IMR-90 (cell line): ENCODE measurements at regions not wholly inside any gene's neighbourhood (a gene's known extent, or its start where the extent isn't known, plus 50 kb on each side); places are given as distances from the start of the nearest gene placed in this dataset.
A peak's percentile ranks its signal among the peaks of the same experiment; 100 is the strongest.

Experiments used
- ATAC-seq: fragments of 200-7000 bp; cut with Tn5 transposase; 2 replicates; pipeline ENCODE4 v1.9.1; 2020; ENCODE audit warnings: low read depth, mild to moderate bottlenecking, moderate library complexity
- BruUV-seq: library from RNA; stranded (reverse); fragments of 400-500 nt; replicated peaks from 2 replicates; lab custom pipeline; 2021; lab: Mats Ljungman, UMichigan
- CTCF ChIA-PET: fragments of 300-600 bp; formaldehyde crosslinking; extraction: SDS; loops from one replicate; lab custom pipeline; 2021; ENCODE audit warnings: antibody characterized with exemption; lab: Yijun Ruan, JAX
- POLR2A ChIA-PET: fragments of 300-600 bp; sonication (Branson Sonifier 250); formaldehyde crosslinking; loops from one replicate; lab custom pipeline; 2022; ENCODE audit warnings: antibody characterized with exemption; ENCODE audit not compliant: unreplicated experiment; lab: Charles Lee
- DNase-seq: peaks from one replicate; pipeline ENCODE4 v3.0.0; 2013
- H2AFZ ChIP-seq: replicated peaks from 2 replicates; pipeline ENCODE3; 2013; ENCODE audit warnings: low read length, mild to moderate bottlenecking; ENCODE audit not compliant: poor library complexity
- H2AK5ac ChIP-seq: 2 replicates; pipeline ENCODE4 v1.6.1; 2013; ENCODE audit warnings: low read depth, low read length, inconsistent platforms
- H2AK9ac ChIP-seq: replicated peaks from 2 replicates; pipeline ENCODE3; 2013; ENCODE audit warnings: mild to moderate bottlenecking, low read depth, low read length, moderate library complexity; ENCODE audit not compliant: poor library complexity
- H2BK120ac ChIP-seq: 2 replicates; pipeline ENCODE4 v1.6.1; 2013; ENCODE audit warnings: low read depth, low read length, inconsistent platforms
- H2BK15ac ChIP-seq: 3 replicates; pipeline ENCODE4 v1.6.1; 2013; ENCODE audit warnings: low read depth, low read length, inconsistent platforms
- H2BK20ac ChIP-seq: 2 replicates; pipeline ENCODE4 v1.6.1; 2013; ENCODE audit warnings: low read depth, mild to moderate bottlenecking, inconsistent platforms, low read length, moderate library complexity
- H2BK5ac ChIP-seq: 2 replicates; pipeline ENCODE4 v1.6.1; 2013; ENCODE audit warnings: mild to moderate bottlenecking, low read depth, low read length, inconsistent platforms; ENCODE audit not compliant: poor library complexity, severe bottlenecking
- H3K14ac ChIP-seq: replicated peaks from 2 replicates; pipeline ENCODE4 v1.6.1; 2013; ENCODE audit warnings: low read depth, low read length, inconsistent platforms
- H3K18ac ChIP-seq: 2 replicates; pipeline ENCODE4 v1.6.1; 2013; ENCODE audit warnings: low read depth, low read length, control low read depth
- H3K23ac ChIP-seq: 2 replicates; pipeline ENCODE4 v1.6.1; 2013; ENCODE audit warnings: low read depth, low read length, inconsistent platforms
- H3K27ac ChIP-seq: 2 replicates; pipeline ENCODE4 v1.5.1; 2013; ENCODE audit warnings: mild to moderate bottlenecking, control low read depth, low read length; ENCODE audit not compliant: insufficient read depth
- H3K27me3 ChIP-seq: 2 replicates; pipeline ENCODE4 v1.6.1; 2013; ENCODE audit warnings: low read length; ENCODE audit not compliant: control insufficient read depth, insufficient read depth
- H3K36me3 ChIP-seq: 2 replicates; pipeline ENCODE4 v1.6.1; 2013; ENCODE audit warnings: low read length, mixed read lengths; ENCODE audit not compliant: control insufficient read depth, insufficient read depth
- H3K4ac ChIP-seq: 2 replicates; pipeline ENCODE4 v1.6.1; 2013; ENCODE audit warnings: low read depth, low read length, inconsistent platforms
- H3K4me1 ChIP-seq: 2 replicates; pipeline ENCODE4 v1.6.1; 2013; ENCODE audit warnings: low read length, mixed read lengths; ENCODE audit not compliant: control insufficient read depth, insufficient read depth
- H3K4me2 ChIP-seq: 2 replicates; pipeline ENCODE4 v1.6.1; 2013; ENCODE audit warnings: low read depth, mild to moderate bottlenecking, control low read depth, low read length, moderate library complexity
- H3K4me3 ChIP-seq: 2 replicates; pipeline ENCODE4 v1.5.1; 2013; ENCODE audit warnings: low read depth, mild to moderate bottlenecking, control low read depth, low read length, moderate library complexity; ENCODE audit not compliant: insufficient read depth
- H3K56ac ChIP-seq: 2 replicates; pipeline ENCODE4 v1.6.1; 2013; ENCODE audit warnings: low read length, inconsistent platforms; ENCODE audit not compliant: insufficient read depth; ENCODE audit errors: extremely low read depth
- H3K79me1 ChIP-seq, 2 experiments: 2 replicates each; pipeline ENCODE4 v1.6.1; 2013; ENCODE audit warnings: low read length in 2 of 2, inconsistent platforms in 1 of 2, low read depth in 1 of 2
- H3K9ac ChIP-seq: 2 replicates; pipeline ENCODE4 v1.6.1; 2013; ENCODE audit warnings: low read depth, low read length, control low read depth
- H3K9me1 ChIP-seq: 2 replicates; pipeline ENCODE4 v1.6.1; 2013; ENCODE audit warnings: low read length, inconsistent platforms; ENCODE audit not compliant: insufficient read depth
- H3K9me3 ChIP-seq: 2 replicates; pipeline ENCODE4 v1.6.1; 2013; ENCODE audit warnings: low read length; ENCODE audit not compliant: control insufficient read depth, insufficient read depth
- H4K20me1 ChIP-seq: 2 replicates; pipeline ENCODE4 v1.6.1; 2013; ENCODE audit warnings: low read length, inconsistent platforms; ENCODE audit not compliant: insufficient read depth
- H4K5ac ChIP-seq: 2 replicates; pipeline ENCODE4 v1.6.1; 2013; ENCODE audit warnings: mild to moderate bottlenecking, low read depth, low read length, control low read depth
- H4K8ac ChIP-seq, 2 experiments: 2 replicates each; pipeline ENCODE4 v1.6.1; 2013; ENCODE audit warnings: low read depth in 2 of 2, low read length in 2 of 2, control low read depth in 1 of 2, inconsistent platforms in 1 of 2
- H4K91ac ChIP-seq: 2 replicates; pipeline ENCODE4 v1.6.1; 2013; ENCODE audit warnings: low read depth, low read length, inconsistent platforms; ENCODE audit not compliant: insufficient read depth
- FOS ChIP-seq: fragments of 150-350 bp; IDR thresholded peaks from 2 replicates; pipeline ENCODE4 v1.6.1; 2016; ENCODE audit warnings: low read depth, low read length
- MAFK ChIP-seq: IDR thresholded peaks from 2 replicates; pipeline ENCODE4 v1.6.1; 2012; ENCODE audit warnings: low read depth, low read length, improper control_type of control experiment
- POLR2A ChIP-seq: IDR thresholded peaks from 2 replicates; pipeline ENCODE4 v1.6.1; 2012; ENCODE audit warnings: mild to moderate bottlenecking, low read depth, low read length
- RAD21 ChIP-seq: IDR thresholded peaks from 2 replicates; pipeline ENCODE4 v1.6.1; 2012; ENCODE audit warnings: low read length, improper control_type of control experiment
- RCOR1 ChIP-seq: IDR thresholded peaks from 2 replicates; pipeline ENCODE4 v1.6.1; 2012; ENCODE audit warnings: mild to moderate bottlenecking, low read length, improper control_type of control experiment; ENCODE audit not compliant: insufficient replicate concordance
- RFX5 ChIP-seq: IDR thresholded peaks from 2 replicates; pipeline ENCODE4 v1.8.0; 2012; ENCODE audit warnings: low read depth, mild to moderate bottlenecking, low read length, moderate library complexity
- WGBS, 2 experiments: methylation state at CpG; one replicate each; pipeline versions ENCODE4 v1.1.5 to v1.1.7; 2013; ENCODE audit warnings: missing lambda C conversion rate in 2 of 2; ENCODE audit not compliant: insufficient read length in 1 of 2; ENCODE audit errors: extremely low coverage in 2 of 2; 5-methylcytosine and 5-hydroxymethylcytosine counted together
- dilution Hi-C: fragments of 300-500 bp; cut with HindIII; formaldehyde crosslinking; loops from one replicate; pipeline ENCODE4 v1.14.3; 2018; ENCODE audit warnings: low sequenced_read_pairs; ENCODE audit not compliant: unreplicated experiment
- in situ Hi-C: fragments of 300-500 bp; cut with MboI; formaldehyde crosslinking; loops from 3 replicates; pipeline ENCODE4 v1.14.3; 2019; ENCODE audit warnings: low sequenced_read_pairs, inconsistent platforms, mixed read lengths
- intact Hi-C: fragments of 100-400 bp; cut with micrococcal nuclease; formaldehyde crosslinking; loops from 2 replicates; pipeline ENCODE4 v1.10.0; 2022
- TF ChIP-seq, protein P1 (sequence below): conservative IDR thresholded peaks from 2 replicates; pipeline ENCODE4 v1.5.1; 2012; ENCODE audit warnings: mild to moderate bottlenecking, low read depth, low read length, improper control_type of control experiment
- TF ChIP-seq, protein P2 (sequence below): fragments of 150-350 bp; IDR thresholded peaks from 2 replicates; pipeline ENCODE4 v1.6.1; 2016; ENCODE audit warnings: low read depth, mild to moderate bottlenecking, low read length, moderate library complexity, borderline replicate concordance
- TF ChIP-seq, protein P3 (sequence below): fragments of 150-350 bp; IDR thresholded peaks from 2 replicates; pipeline ENCODE4 v1.6.1; 2017; ENCODE audit warnings: mild to moderate bottlenecking, antibody characterized with exemption, low read length, low read depth

DNA sequence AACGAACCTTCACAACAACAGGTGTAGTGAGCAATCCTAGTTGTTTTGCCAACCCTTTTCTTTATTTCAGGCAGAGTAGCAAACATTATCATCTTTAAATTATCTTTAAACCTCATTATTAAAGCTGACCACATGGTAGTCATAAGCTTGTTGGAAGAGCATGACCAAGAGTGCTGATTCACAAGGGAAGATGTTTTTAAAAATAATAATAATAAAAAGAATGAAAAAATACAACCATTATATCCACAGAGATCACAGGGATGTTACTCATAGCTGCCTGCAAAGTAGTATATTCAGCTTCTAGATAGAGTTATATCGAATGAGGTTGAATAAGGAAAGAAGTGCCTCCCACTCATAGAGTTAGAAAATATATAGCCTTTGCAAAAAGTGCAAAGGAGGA, 101.0 kb upstream of the FLRT2 start:
- no peak overlapping the region for H4K5ac ChIP-seq
- WGBS, 2 experiments = no CpG with 5 or more reads among the region's 2 CpGs
- TF ChIP-seq RFX5 = no peak
- TF ChIP-seq RCOR1 = no peak
- no peak for TF ChIP-seq FOS
- no peak for TF ChIP-seq POLR2A
- TF ChIP-seq, protein P1, sequence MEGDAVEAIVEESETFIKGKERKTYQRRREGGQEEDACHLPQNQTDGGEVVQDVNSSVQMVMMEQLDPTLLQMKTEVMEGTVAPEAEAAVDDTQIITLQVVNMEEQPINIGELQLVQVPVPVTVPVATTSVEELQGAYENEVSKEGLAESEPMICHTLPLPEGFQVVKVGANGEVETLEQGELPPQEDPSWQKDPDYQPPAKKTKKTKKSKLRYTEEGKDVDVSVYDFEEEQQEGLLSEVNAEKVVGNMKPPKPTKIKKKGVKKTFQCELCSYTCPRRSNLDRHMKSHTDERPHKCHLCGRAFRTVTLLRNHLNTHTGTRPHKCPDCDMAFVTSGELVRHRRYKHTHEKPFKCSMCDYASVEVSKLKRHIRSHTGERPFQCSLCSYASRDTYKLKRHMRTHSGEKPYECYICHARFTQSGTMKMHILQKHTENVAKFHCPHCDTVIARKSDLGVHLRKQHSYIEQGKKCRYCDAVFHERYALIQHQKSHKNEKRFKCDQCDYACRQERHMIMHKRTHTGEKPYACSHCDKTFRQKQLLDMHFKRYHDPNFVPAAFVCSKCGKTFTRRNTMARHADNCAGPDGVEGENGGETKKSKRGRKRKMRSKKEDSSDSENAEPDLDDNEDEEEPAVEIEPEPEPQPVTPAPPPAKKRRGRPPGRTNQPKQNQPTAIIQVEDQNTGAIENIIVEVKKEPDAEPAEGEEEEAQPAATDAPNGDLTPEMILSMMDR = no peak
- TF ChIP-seq RAD21 = no peak
- TF ChIP-seq, protein P2, sequence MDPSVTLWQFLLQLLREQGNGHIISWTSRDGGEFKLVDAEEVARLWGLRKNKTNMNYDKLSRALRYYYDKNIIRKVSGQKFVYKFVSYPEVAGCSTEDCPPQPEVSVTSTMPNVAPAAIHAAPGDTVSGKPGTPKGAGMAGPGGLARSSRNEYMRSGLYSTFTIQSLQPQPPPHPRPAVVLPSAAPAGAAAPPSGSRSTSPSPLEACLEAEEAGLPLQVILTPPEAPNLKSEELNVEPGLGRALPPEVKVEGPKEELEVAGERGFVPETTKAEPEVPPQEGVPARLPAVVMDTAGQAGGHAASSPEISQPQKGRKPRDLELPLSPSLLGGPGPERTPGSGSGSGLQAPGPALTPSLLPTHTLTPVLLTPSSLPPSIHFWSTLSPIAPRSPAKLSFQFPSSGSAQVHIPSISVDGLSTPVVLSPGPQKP = no peak
- TF ChIP-seq MAFK = no peak
- TF ChIP-seq, protein P3, sequence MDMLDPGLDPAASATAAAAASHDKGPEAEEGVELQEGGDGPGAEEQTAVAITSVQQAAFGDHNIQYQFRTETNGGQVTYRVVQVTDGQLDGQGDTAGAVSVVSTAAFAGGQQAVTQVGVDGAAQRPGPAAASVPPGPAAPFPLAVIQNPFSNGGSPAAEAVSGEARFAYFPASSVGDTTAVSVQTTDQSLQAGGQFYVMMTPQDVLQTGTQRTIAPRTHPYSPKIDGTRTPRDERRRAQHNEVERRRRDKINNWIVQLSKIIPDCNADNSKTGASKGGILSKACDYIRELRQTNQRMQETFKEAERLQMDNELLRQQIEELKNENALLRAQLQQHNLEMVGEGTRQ = no peak
- H4K8ac ChIP-seq = no peak overlapping the region
- BruUV-seq = no TSS peak
- no peak overlapping the region for H2AK9ac ChIP-seq
- no peak overlapping the region for H2AFZ ChIP-seq
- ChIA-PET CTCF (no interaction called here), POLR2A (no interaction called here)
- H4K91ac ChIP-seq = no peak overlapping the region
- no peaks in the 10 kb centered on the region for H3K79me1 ChIP-seq
- H3K9ac ChIP-seq = no peak overlapping the region
- no peak overlapping the region for H3K27ac ChIP-seq
- H3K36me3 ChIP-seq = no peaks in the 10 kb centered on the region
- dilution Hi-C loops (no loop called here), intact Hi-C loops (no loop called here), in situ Hi-C loops (no loop called here)
- H3K9me1 ChIP-seq = no peaks in the 10 kb centered on the region
- H2BK120ac ChIP-seq = no peak overlapping the region
- no peak overlapping the region for H2BK15ac ChIP-seq
- DNase-seq = peak; percentile 43
- no peaks in the 10 kb centered on the region for H3K4me1 ChIP-seq
- no peaks in the 10 kb centered on the region for H3K27me3 ChIP-seq
- H2AK5ac ChIP-seq = no peak overlapping the region
- no peak overlapping the region for H2BK5ac ChIP-seq
- no peak overlapping the region for H2BK20ac ChIP-seq
- H3K9me3 ChIP-seq = no peaks in the 10 kb centered on the region
- H3K4ac ChIP-seq = no peak overlapping the region
- no peak overlapping the region for H3K56ac ChIP-seq
- no peak overlapping the region for H3K4me2 ChIP-seq
- H3K18ac ChIP-seq = no peak overlapping the region
- H3K23ac ChIP-seq = no peak overlapping the region
- ATAC-seq = no peak
- no peak overlapping the region for H3K14ac ChIP-seq
- no peaks in the 10 kb centered on the region for H4K20me1 ChIP-seq
- H3K4me3 ChIP-seq = no peak overlapping the region
